Activated naive CD4-positive, alpha-beta T cell treated with anti-CD3 and anti-CD28 coated beads for 36 hours (primary cell): ENCODE measurements at regions not wholly inside any gene's neighbourhood (a gene's known extent, or its start where the extent isn't known, plus 50 kb on each side); places are given as distances from the start of the nearest gene placed in this dataset.
A peak's percentile ranks its signal among the peaks of the same experiment; 100 is the strongest.
"Not testable (repeated sequence)": the region's sequence is repeated elsewhere in the genome, so short reads cannot be mapped to it uniquely, and the experiment has no call there.

ENCODE experiments used
- CTCF ChIA-PET: fragments of 350-600 bp; sonication (Branson Sonifier 250); formaldehyde crosslinking; loops from one replicate; lab custom pipeline; 2021; ENCODE audit warnings: antibody characterized with exemption; lab: Charles Lee
- DNase-seq: peaks from one replicate; pipeline ENCODE4 v3.0.0-alpha.2; 2020
- H3K27ac Mint-ChIP-seq: one replicate; pipeline ENCODE4 v1.8.0; 2021; ENCODE audit warnings: mild to moderate bottlenecking, mixed read lengths
- H3K27me3 Mint-ChIP-seq: one replicate; pipeline ENCODE4 v1.8.0; 2021; ENCODE audit warnings: low read depth, mixed read lengths
- H3K36me3 Mint-ChIP-seq: one replicate; pipeline ENCODE4 v1.8.0; 2021; ENCODE audit warnings: low read depth, mixed read lengths
- H3K4me1 Mint-ChIP-seq: one replicate; pipeline ENCODE4 v1.8.0; 2021; ENCODE audit warnings: low read depth, mixed read lengths
- H3K4me3 Mint-ChIP-seq: one replicate; pipeline ENCODE4 v1.8.0; 2021; ENCODE audit warnings: mild to moderate bottlenecking, moderate library complexity, mixed read lengths
- H3K9me3 Mint-ChIP-seq: one replicate; pipeline ENCODE4 v1.8.0; 2021; ENCODE audit warnings: mixed read lengths
- intact Hi-C: fragments of 100-400 bp; cut with micrococcal nuclease; formaldehyde crosslinking; loops from one replicate; pipeline ENCODE4 v1.15.1; 2023

DNA sequence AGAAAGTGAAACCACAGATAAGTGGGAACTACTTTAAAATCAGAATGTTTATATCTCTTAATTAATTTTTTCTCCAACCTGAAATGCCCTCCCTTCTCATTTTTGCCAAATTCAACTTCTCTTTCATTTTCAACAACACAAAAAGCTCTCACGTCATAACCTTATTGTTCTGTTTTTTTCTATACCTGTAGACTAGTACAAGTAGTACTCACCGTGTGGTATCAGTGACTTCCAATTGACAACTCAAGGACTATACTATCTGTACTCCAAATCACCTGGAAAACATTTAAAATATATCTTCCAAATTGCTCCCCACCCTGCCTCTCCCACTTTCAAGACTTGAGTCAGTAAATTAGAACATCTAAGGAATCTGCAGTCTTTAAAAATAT is 72.8 kb upstream of the ZNF280D start:
- H3K9me3 Mint-ChIP-seq, result peaks cover 15% of the 10 kb centered on the region
- CTCF ChIA-PET, result no interaction called here
- H3K27me3 Mint-ChIP-seq, result peaks cover 3% of the 10 kb centered on the region
- H3K4me3 Mint-ChIP-seq, result no peak overlapping the region
- intact Hi-C loops, result no loop called here
- H3K27ac Mint-ChIP-seq, result peak overlapping the region; percentile 15
- DNase-seq, result no peak
- no peaks in the 10 kb centered on the region for H3K36me3 Mint-ChIP-seq
- peaks cover 5% of the 10 kb centered on the region for H3K4me1 Mint-ChIP-seq

DNA sequence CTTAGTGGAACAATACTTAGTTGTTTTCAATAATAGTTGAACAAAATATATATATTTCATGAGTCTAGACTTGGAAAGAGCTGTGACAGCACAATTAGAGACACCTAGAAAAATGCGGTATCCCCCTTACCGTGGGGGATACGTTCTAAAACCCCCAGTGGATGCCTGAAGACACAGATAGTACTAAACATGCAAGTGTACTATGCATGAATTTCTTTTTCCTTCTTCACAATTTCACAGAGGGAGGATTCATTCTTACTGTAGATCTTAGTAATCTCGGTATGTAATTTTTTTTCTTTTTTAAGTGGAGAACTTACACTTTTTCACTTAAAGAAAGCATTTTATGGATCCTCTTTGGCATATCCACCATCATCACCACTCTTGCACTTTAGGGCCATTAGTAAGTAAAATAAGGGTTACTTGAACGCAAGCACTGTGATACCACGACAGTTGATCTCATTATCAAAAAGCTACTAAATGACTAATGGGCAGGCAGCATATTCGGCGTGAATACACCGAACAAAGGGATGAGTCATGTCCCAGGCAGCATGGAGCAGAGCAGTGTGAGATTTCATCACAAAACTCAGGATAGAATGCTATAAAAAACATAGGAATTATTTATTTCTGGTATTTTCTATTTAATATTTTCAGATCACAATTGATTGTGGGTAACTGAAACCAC is 72.3 kb upstream of the ZNF280D start:
- CTCF ChIA-PET, result no interaction called here
- no peak overlapping the region for H3K4me3 Mint-ChIP-seq

DNA sequence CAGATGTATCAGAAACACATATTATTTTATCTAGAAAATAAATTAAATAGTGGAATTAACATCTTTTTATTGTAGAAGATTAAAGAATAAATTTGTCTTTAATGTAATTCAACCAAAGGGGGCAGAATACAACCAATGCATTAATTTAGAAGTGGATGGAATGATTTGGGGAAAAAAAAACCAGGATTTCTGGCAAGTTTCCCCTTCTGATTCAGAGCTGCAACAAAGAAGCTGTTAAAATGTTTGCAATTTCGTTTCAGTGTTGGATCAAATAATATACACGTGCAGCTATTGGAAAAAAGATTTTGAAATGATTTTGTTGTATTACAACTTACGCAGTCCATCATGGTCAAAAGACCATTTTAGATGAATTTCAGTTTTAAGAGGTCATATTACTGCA is 71.6 kb upstream of the ZNF280D start:
- no peak for DNase-seq
- no peak overlapping the region for H3K27ac Mint-ChIP-seq
- H3K36me3 Mint-ChIP-seq, result no peaks in the 10 kb centered on the region
- peaks cover 3% of the 10 kb centered on the region for H3K27me3 Mint-ChIP-seq
- peaks cover 5% of the 10 kb centered on the region for H3K4me1 Mint-ChIP-seq
- H3K4me3 Mint-ChIP-seq, result no peak overlapping the region
- intact Hi-C loops, result no loop called here
- peaks cover 10% of the 10 kb centered on the region for H3K9me3 Mint-ChIP-seq
- CTCF ChIA-PET, result no interaction called here

More for the DNA sequence above, 72.3 kb upstream of the ZNF280D start:
- no peak overlapping the region for H3K27ac Mint-ChIP-seq
- intact Hi-C loops, result no loop called here
- peak; percentile 47 for DNase-seq
- peaks cover 5% of the 10 kb centered on the region for H3K4me1 Mint-ChIP-seq
- no peaks in the 10 kb centered on the region for H3K36me3 Mint-ChIP-seq
- H3K27me3 Mint-ChIP-seq, result peaks cover 3% of the 10 kb centered on the region
- H3K9me3 Mint-ChIP-seq, result peaks cover 13% of the 10 kb centered on the region

DNA sequence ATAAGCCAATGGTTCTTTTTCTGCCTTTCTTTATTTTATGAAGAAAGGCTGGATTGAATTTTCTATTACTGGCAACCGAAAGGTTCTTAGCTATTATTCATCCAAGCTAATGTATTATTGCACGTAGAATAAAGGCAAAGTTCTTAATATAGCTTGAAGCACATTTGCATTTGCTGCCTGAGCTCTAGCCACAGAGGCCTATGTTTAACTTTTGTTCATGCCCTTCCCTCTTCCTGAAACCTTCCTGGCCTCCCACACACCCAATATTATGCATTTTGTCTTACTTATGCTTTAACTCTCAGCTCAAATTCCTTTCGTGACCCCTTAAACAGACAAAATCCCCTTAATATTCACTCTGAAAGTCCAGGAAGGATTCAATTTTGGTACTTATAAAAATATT is 71.0 kb upstream of the ZNF280D start:
- H3K4me3 Mint-ChIP-seq, result no peak overlapping the region
- intact Hi-C loops, result no loop called here
- no peak overlapping the region for H3K27ac Mint-ChIP-seq
- no peaks in the 10 kb centered on the region for H3K36me3 Mint-ChIP-seq
- CTCF ChIA-PET, result no interaction called here
- H3K4me1 Mint-ChIP-seq, result peaks cover 5% of the 10 kb centered on the region
- peaks cover 3% of the 10 kb centered on the region for H3K27me3 Mint-ChIP-seq
- no peak for DNase-seq
- peaks cover 10% of the 10 kb centered on the region for H3K9me3 Mint-ChIP-seq

DNA sequence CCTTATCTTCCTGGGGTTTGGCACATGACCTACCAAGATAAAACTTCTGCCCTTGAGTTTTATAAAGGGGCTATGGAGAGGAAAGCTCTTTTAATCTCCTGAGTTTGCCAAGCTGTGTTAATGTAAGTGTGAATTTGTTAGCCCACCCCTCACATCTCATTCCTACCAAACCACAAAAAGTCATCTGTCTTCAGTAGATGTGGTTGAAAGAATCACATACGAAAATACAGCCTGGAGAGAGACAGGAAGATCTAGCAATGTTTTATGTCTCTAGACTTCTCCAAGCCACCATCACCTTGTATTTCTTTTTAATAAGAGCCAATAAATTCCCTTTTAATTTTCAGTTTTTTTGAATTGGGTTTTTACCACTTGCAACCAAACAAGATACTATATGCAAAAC is 68.9 kb upstream of the ZNF280D start:
- no peaks in the 10 kb centered on the region for H3K9me3 Mint-ChIP-seq
- intact Hi-C loops, result no loop called here
- H3K4me1 Mint-ChIP-seq, result peaks cover 5% of the 10 kb centered on the region
- no peak for DNase-seq
- H3K4me3 Mint-ChIP-seq, result no peak overlapping the region
- CTCF ChIA-PET, result interaction anchor here (1.6 kb wide), 1 partner anchor 504 kb away, joined by 3 read pairs; no protein-coding TSS in a partner anchor
- H3K27me3 Mint-ChIP-seq, result peaks cover 3% of the 10 kb centered on the region
- H3K27ac Mint-ChIP-seq, result no peak overlapping the region
- no peaks in the 10 kb centered on the region for H3K36me3 Mint-ChIP-seq

DNA sequence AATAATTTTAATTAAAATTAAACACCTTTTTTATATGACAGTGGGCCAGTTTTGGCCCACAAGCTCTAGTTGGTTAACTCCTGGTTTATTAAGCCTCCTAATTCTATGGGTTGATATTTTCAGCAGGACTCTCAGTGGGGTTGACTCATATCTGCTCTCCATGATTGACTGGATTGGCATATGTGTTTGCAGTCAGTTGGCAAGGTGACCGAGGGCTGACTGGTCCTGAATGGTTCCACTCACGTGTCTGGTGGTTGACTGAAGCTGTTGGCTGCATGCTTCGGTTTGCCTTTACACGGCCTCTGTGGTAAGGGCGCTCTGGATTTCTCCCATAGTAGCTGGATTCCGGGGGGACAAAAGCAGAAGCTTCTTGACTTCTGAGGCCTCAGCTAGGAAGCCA is 65.3 kb upstream of the ZNF280D start:
- Mint-ChIP-seq H3K36me3 (no peaks in the 10 kb centered on the region), H3K27ac (no peak overlapping the region), H3K4me3 (no peak overlapping the region), H3K9me3 (no peaks in the 10 kb centered on the region), H3K27me3 (peaks cover 3% of the 10 kb centered on the region), H3K4me1 (no peaks in the 10 kb centered on the region)
- intact Hi-C loops, result no loop called here
- CTCF ChIA-PET, result no interaction called here
- DNase-seq, result peak; percentile 17

DNA sequence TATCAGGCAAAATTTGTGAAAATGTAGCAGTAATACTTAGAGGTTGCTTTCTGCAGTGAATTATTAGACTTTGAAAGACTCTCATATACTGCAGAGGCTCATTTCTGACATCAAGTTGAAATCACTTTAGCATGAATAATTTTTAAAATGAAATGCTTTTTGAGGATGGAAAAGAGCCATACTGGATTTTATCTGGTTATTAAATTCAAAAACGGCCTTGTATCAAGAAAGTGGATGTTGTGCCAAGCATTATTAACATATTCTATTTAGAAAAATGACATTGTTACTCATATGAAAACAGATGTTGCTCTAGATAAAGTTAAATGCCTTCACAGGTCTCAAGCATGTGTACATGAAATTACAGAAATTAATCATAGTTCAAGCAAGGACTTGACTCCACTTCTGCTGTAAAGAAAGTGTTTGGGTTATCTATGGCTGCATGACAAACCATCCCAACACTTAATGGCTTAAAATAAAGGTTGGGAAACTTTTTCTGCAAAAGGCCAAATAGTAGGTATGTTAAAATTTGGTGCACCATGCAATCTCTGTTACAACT is 64.5 kb upstream of the ZNF280D start:
- intact Hi-C loops, result no loop called here
- H3K9me3 Mint-ChIP-seq, result peaks cover 4% of the 10 kb centered on the region
- H3K27ac Mint-ChIP-seq, result no peak overlapping the region
- no peak for DNase-seq
- no peaks in the 10 kb centered on the region for H3K4me1 Mint-ChIP-seq
- no peaks in the 10 kb centered on the region for H3K36me3 Mint-ChIP-seq
- no peak overlapping the region for H3K4me3 Mint-ChIP-seq
- H3K27me3 Mint-ChIP-seq, result peaks cover 6% of the 10 kb centered on the region
- CTCF ChIA-PET, result no interaction called here

DNA sequence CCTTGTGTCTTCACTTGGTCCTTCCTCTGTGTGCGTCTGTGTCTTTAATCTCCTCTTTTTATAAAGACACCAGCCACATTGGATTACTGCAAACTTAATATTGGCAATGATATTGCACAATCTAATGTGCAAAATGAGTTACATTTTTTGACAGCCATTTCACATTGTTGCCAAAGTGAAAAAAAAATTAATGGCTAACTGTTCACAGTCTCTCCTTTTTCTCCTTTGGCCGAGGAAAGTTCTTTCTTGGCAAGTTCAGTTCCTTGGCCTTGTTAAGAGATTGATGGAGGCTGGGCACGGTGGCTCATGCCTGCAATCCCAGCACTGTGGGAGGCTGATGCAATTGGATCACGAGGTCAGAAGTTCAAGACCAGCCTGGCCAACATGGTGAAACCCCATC is 62.2 kb upstream of the ZNF280D start:
- Mint-ChIP-seq H3K27me3 (peaks cover 15% of the 10 kb centered on the region), H3K4me3 (no peak overlapping the region), H3K4me1 (no peaks in the 10 kb centered on the region), H3K9me3 (peaks cover 16% of the 10 kb centered on the region), H3K36me3 (peaks cover 1% of the 10 kb centered on the region), H3K27ac (no peak overlapping the region)
- intact Hi-C loops, result no loop called here
- CTCF ChIA-PET, result no interaction called here
- DNase-seq, result no peak

DNA sequence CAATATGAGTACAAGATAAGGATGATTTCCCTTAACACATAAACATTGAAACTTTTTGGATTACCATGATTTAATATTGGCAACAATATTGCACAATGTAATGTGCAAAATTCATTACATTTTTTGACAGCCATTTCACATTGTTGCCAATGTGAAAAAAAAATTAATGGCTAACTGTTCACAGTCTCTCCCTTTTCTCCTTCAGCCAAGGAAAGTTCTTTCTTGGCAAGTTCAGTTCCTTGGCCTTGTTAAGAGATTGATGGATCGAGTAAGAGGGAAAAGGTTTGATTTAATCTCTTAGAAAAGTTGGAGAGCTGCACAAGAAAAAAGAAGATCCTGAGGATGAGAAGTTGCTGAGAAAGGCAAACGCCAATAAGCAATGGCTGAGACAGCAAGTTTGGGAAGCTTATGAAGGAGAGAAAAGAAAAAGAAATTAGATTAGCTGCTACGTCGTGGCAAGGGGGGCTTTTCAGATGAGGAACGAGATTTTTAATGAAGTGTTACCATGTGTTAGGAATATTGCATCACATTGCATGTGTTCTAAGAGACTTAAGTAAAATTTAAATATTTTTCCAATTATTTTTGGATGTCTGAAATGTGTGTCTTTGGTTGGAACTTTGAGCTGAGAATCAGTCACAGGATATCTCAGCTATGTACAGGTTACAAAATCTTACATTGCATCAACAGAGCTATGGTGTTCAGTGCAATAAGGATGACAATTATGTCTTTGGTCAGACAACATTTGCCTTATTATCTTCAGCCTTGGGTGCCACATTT is 61.4 kb upstream of the ZNF280D start:
- DNase-seq, result no peak
- Mint-ChIP-seq H3K9me3 (peaks cover 16% of the 10 kb centered on the region), H3K4me3 (no peak overlapping the region), H3K4me1 (no peaks in the 10 kb centered on the region), H3K36me3 (peaks cover 1% of the 10 kb centered on the region), H3K27ac (no peak overlapping the region), H3K27me3 (peaks cover 15% of the 10 kb centered on the region)
- intact Hi-C loops, result no loop called here
- CTCF ChIA-PET, result interaction anchor here (0.8 kb wide), 1 partner anchor 512 kb away, joined by 3 read pairs; no protein-coding TSS in a partner anchor

DNA sequence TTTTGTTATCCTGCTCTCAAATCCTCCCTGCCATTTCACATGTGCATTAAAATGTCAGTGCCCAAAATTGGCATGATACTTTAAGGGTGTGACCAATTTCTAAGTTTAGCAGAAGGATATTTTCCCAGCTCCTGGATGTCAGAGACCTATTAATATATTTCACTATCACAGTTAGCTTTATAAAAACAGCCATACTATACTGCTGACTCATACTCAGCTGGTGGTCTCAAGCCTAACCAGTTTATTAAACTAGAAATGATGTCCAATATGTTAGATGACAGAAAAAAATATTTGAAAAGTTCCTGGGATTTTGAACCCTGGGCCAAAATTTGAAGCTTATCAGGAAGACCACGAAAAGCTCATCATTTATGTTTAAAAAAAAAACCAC is 60.9 kb upstream of the ZNF280D start:
- CTCF ChIA-PET, result interaction anchor here (0.8 kb wide), 1 partner anchor 512 kb away, joined by 3 read pairs; no protein-coding TSS in a partner anchor
- peaks cover 15% of the 10 kb centered on the region for H3K27me3 Mint-ChIP-seq
- intact Hi-C loops, result no loop called here

DNA sequence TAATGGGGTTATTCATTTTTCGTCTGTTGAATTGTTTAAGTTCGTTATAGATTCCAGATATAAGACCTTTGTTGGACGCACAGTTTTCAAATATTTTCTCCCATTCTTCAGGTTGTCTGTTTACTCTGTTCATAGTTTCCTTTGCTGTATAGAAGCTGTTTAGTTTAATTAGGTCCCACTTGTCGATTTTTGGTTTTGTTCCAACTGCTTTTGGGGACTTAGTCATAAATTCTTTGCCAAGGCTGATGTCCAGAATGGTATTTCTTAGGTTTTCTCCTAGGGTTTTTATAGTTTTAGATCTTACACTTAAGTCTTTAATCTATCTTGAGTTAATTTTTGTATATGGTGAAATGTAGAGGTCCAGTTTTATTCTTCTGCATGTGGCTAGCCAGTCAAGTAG is 58.9 kb upstream of the ZNF280D start:
- Mint-ChIP-seq H3K4me3 (no peak overlapping the region), H3K36me3 (peaks cover 1% of the 10 kb centered on the region), H3K27me3 (peaks cover 15% of the 10 kb centered on the region), H3K27ac (no peak overlapping the region), H3K4me1 (peaks cover 2% of the 10 kb centered on the region), H3K9me3 (peaks cover 18% of the 10 kb centered on the region)
- intact Hi-C loops, result no loop called here
- no peak for DNase-seq
- CTCF ChIA-PET, result no interaction called here

More for the DNA sequence above, 60.9 kb upstream of the ZNF280D start:
- H3K27ac Mint-ChIP-seq, result no peak overlapping the region
- no peak for DNase-seq
- no peaks in the 10 kb centered on the region for H3K4me1 Mint-ChIP-seq
- H3K4me3 Mint-ChIP-seq, result no peak overlapping the region
- H3K36me3 Mint-ChIP-seq, result peaks cover 1% of the 10 kb centered on the region
- H3K9me3 Mint-ChIP-seq, result peaks cover 16% of the 10 kb centered on the region

DNA sequence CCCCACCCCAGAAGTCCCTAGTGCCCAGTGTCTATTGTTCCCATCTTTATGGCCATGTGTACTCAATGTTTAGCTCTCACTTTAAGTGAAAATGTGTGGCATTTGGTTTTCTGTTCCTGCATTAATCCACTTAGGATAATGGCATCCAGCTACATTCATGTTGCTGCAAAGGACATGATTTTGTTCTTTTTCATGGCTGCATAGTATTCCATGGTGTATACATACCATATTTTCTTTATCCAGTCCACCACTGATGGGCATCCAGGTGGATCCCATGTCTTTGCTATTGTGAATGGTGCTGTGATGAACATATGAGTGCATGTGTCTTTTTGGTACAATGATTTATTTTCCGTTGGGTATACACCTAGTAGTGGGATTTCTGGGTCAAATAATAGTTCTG is 58.2 kb upstream of the ZNF280D start:
- DNase-seq, H3K4me1 Mint-ChIP-seq, CTCF ChIA-PET, intact Hi-C loops, H3K4me3 Mint-ChIP-seq, H3K27ac Mint-ChIP-seq, H3K36me3 Mint-ChIP-seq: not testable (repeated sequence)
- Mint-ChIP-seq H3K9me3 (peaks cover 18% of the 10 kb centered on the region), H3K27me3 (peaks cover 15% of the 10 kb centered on the region)
